SU-DHL-6 (cell line): ENCODE measurements at regions not wholly inside any gene's neighbourhood (a gene's known extent, or its start where the extent isn't known, plus 50 kb on each side); places are given as distances from the start of the nearest gene placed in this dataset.
A peak's percentile ranks its signal among the peaks of the same experiment; 100 is the strongest.

Experiments used
- H2AFZ ChIP-seq: fragments of 200-600 bp; sonication (generic); 2 replicates; pipeline ENCODE4 v1.6.1; 2014; ENCODE audit warnings: low read depth, mild to moderate bottlenecking, moderate library complexity, mixed read lengths, antibody characterized with exemption, low read length; ENCODE audit not compliant: severe bottlenecking
- H3F3A ChIP-seq: fragments of 200-600 bp; shearing (Covaris generic); 2 replicates; pipeline ENCODE4 v1.6.0; 2016; ENCODE audit warnings: antibody characterized with exemption, mild to moderate bottlenecking; ENCODE audit not compliant: insufficient read depth
- H3K27ac ChIP-seq: fragments of 200-600 bp; sonication (generic); 2 replicates; pipeline ENCODE4 v1.5.1; 2016; ENCODE audit warnings: low read depth, mild to moderate bottlenecking, low read length, moderate library complexity, mixed read lengths
- H3K27me3 ChIP-seq: fragments of 200-600 bp; sonication (generic), shearing (Covaris generic); 2 replicates; pipeline ENCODE4 v1.6.0; 2014; ENCODE audit warnings: mild to moderate bottlenecking, low read length
- H3K36me3 ChIP-seq: fragments of 200-600 bp; sonication (generic); 2 replicates; pipeline ENCODE4 v1.6.1; 2014; ENCODE audit warnings: mild to moderate bottlenecking, low read length, mixed read lengths
- H3K4me2 ChIP-seq: fragments of 300-600, 200-600 bp; shearing (Covaris generic), sonication (generic); 2 replicates; pipeline ENCODE4 v1.6.0; 2014; ENCODE audit warnings: low read length, low read depth, mild to moderate bottlenecking; ENCODE audit not compliant: poor library complexity, severe bottlenecking
- H3K4me3 ChIP-seq: fragments of 200-600 bp; sonication (generic); 2 replicates; pipeline ENCODE4 v1.5.1; 2014; ENCODE audit warnings: antibody characterized with exemption, low read length, mild to moderate bottlenecking, mixed read lengths; ENCODE audit not compliant: insufficient read depth, poor library complexity, severe bottlenecking
- H3K79me2 ChIP-seq: fragments of 200-600 bp; sonication (generic); 2 replicates; pipeline ENCODE4 v1.6.1; 2014; ENCODE audit warnings: mild to moderate bottlenecking, low read length, moderate library complexity; ENCODE audit not compliant: insufficient read depth
- H3K9ac ChIP-seq: fragments of 200-600 bp; sonication (generic); 2 replicates; pipeline ENCODE4 v1.7.0; 2014; ENCODE audit warnings: mild to moderate bottlenecking, low read length
- H3K9me2 ChIP-seq: fragments of 200-600 bp; sonication (generic); replicated peaks from 2 replicates; pipeline ENCODE4 v1.6.1; 2014; ENCODE audit warnings: low read length; ENCODE audit not compliant: insufficient read depth
- H3K9me3 ChIP-seq: fragments of 200-600 bp; sonication (generic); 2 replicates; pipeline ENCODE4 v1.6.1; 2014; ENCODE audit warnings: low read length, mixed read lengths; ENCODE audit not compliant: insufficient read depth
- H4K20me1 ChIP-seq: fragments of 200-600 bp; sonication (generic); 2 replicates; pipeline ENCODE4 v1.6.1; 2014; ENCODE audit warnings: low read depth, mild to moderate bottlenecking, antibody characterized with exemption, low read length, moderate library complexity, mixed read lengths
- CTCF ChIP-seq: fragments of 200-600 bp; sonication (generic); IDR thresholded peaks from one replicate; pipeline ENCODE4 v1.5.1; 2017; ENCODE audit warnings: antibody characterized with exemption, mild to moderate bottlenecking, low read length, moderate library complexity; ENCODE audit not compliant: insufficient read depth, poor library complexity, severe bottlenecking
- EZH2phosphoT487 ChIP-seq: fragments of 200-600 bp; sonication (generic), shearing (Covaris generic); conservative IDR thresholded peaks from 2 replicates; pipeline ENCODE4 v1.6.1; 2018; ENCODE audit warnings: mild to moderate bottlenecking, antibody characterized with exemption, low read length, moderate library complexity, mixed read lengths

- Histone ChIP-seq H3K36me3 (no peaks in the 10 kb centered on the region), H4K20me1 (no peaks in the 10 kb centered on the region), H3K4me2 (no peak overlapping the region), H3K27ac (no peak overlapping the region), H3K9me2 (no peaks in the 10 kb centered on the region), H3K9me3 (no peaks in the 10 kb centered on the region), H3K27me3 (no peaks in the 10 kb centered on the region), H3K79me2 (no peaks in the 10 kb centered on the region), H3F3A (no peaks in the 10 kb centered on the region), H3K9ac (no peak overlapping the region), H2AFZ (no peak overlapping the region), H3K4me3 (no peak overlapping the region)
- peak; percentile 39 for TF ChIP-seq CTCF
- TF ChIP-seq EZH2phosphoT487: no peak
Observed at GRCh38 chr2:184067502-184067901, 530.8 kb upstream of the ZNF804A start.

- Histone ChIP-seq H3K79me2 (no peaks in the 10 kb centered on the region), H3K9me2 (no peaks in the 10 kb centered on the region), H3K9ac (no peak overlapping the region), H4K20me1 (no peaks in the 10 kb centered on the region), H3K4me3 (no peak overlapping the region), H3K27me3 (no peaks in the 10 kb centered on the region), H3K36me3 (no peaks in the 10 kb centered on the region), H2AFZ (no peak overlapping the region), H3F3A (no peaks in the 10 kb centered on the region), H3K4me2 (no peak overlapping the region), H3K27ac (no peak overlapping the region), H3K9me3 (no peaks in the 10 kb centered on the region)
- TF ChIP-seq CTCF (no peak), EZH2phosphoT487 (no peak)
Observed at GRCh38 chr2:184072470-184072869, 525.9 kb upstream of the ZNF804A start.

GRCh38 chr2:184078496-184078895 lies 519.8 kb upstream of the ZNF804A start:
- TF ChIP-seq CTCF: no peak
- no peak for TF ChIP-seq EZH2phosphoT487
- H2AFZ ChIP-seq: no peak overlapping the region
- no peaks in the 10 kb centered on the region for H3K27me3 ChIP-seq
- H3K9me3 ChIP-seq: no peaks in the 10 kb centered on the region
- H3K36me3 ChIP-seq: peaks cover 2% of the 10 kb centered on the region; the same call in 1 of the 2 replicates
- no peaks in the 10 kb centered on the region for H3K9me2 ChIP-seq
- no peak overlapping the region for H3K27ac ChIP-seq
- H3K79me2 ChIP-seq: no peaks in the 10 kb centered on the region
- no peak overlapping the region for H3K4me3 ChIP-seq
- H3K9ac ChIP-seq: no peak overlapping the region
- H3F3A ChIP-seq: no peaks in the 10 kb centered on the region
- H3K4me2 ChIP-seq: no peak overlapping the region
- no peaks in the 10 kb centered on the region for H4K20me1 ChIP-seq

GRCh38 chr2:184091456-184091855 lies 506.9 kb upstream of the ZNF804A start:
- H4K20me1 ChIP-seq: no peaks in the 10 kb centered on the region
- no peak overlapping the region for H3K9ac ChIP-seq
- H2AFZ ChIP-seq: no peak overlapping the region
- TF ChIP-seq EZH2phosphoT487 (no peak), CTCF (no peak)
- H3K27me3 ChIP-seq: no peaks in the 10 kb centered on the region
- H3K9me3 ChIP-seq: no peaks in the 10 kb centered on the region
- H3K9me2 ChIP-seq: no peaks in the 10 kb centered on the region
- H3K36me3 ChIP-seq: no peaks in the 10 kb centered on the region
- H3K27ac ChIP-seq: no peak overlapping the region
- H3K79me2 ChIP-seq: no peaks in the 10 kb centered on the region
- no peak overlapping the region for H3K4me2 ChIP-seq
- H3K4me3 ChIP-seq: no peak overlapping the region
- H3F3A ChIP-seq: no peaks in the 10 kb centered on the region
